ENCODE measurements at regions not wholly inside any gene's neighbourhood (a gene's known extent, or its start where the extent isn't known, plus 50 kb on each side); places are given as distances from the start of the nearest gene placed in this dataset.
"Not testable (repeated sequence)": the region's sequence is repeated elsewhere in the genome, so short reads cannot be mapped to it uniquely, and the experiment has no call there.

GRCh38 chr5:174922955-174923354, 198.6 kb downstream of the MSX2 start:
- H3K4me3 ChIP-seq (ENCODE audit: low read depth, low read length) = no peak overlapping the region
- no peak for TF ChIP-seq MYC (IDR thresholded peaks at IDR 0.05; ENCODE audit: low read depth, low read length)
- no peak for TF ChIP-seq POLR2A (IDR thresholded peaks at IDR 0.05; ENCODE audit: extremely low read depth, insufficient read length)
- TF ChIP-seq, protein P1, sequence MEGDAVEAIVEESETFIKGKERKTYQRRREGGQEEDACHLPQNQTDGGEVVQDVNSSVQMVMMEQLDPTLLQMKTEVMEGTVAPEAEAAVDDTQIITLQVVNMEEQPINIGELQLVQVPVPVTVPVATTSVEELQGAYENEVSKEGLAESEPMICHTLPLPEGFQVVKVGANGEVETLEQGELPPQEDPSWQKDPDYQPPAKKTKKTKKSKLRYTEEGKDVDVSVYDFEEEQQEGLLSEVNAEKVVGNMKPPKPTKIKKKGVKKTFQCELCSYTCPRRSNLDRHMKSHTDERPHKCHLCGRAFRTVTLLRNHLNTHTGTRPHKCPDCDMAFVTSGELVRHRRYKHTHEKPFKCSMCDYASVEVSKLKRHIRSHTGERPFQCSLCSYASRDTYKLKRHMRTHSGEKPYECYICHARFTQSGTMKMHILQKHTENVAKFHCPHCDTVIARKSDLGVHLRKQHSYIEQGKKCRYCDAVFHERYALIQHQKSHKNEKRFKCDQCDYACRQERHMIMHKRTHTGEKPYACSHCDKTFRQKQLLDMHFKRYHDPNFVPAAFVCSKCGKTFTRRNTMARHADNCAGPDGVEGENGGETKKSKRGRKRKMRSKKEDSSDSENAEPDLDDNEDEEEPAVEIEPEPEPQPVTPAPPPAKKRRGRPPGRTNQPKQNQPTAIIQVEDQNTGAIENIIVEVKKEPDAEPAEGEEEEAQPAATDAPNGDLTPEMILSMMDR (IDR thresholded peaks at IDR 0.05; ENCODE audit: low read depth, low read length) = no peak
- TF ChIP-seq, protein P2, sequence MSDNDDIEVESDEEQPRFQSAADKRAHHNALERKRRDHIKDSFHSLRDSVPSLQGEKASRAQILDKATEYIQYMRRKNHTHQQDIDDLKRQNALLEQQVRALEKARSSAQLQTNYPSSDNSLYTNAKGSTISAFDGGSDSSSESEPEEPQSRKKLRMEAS (IDR thresholded peaks at IDR 0.05; ENCODE audit: low read depth, low read length) = no peak
- DNase-seq (ENCODE audit: low read depth) = no peak

DNA sequence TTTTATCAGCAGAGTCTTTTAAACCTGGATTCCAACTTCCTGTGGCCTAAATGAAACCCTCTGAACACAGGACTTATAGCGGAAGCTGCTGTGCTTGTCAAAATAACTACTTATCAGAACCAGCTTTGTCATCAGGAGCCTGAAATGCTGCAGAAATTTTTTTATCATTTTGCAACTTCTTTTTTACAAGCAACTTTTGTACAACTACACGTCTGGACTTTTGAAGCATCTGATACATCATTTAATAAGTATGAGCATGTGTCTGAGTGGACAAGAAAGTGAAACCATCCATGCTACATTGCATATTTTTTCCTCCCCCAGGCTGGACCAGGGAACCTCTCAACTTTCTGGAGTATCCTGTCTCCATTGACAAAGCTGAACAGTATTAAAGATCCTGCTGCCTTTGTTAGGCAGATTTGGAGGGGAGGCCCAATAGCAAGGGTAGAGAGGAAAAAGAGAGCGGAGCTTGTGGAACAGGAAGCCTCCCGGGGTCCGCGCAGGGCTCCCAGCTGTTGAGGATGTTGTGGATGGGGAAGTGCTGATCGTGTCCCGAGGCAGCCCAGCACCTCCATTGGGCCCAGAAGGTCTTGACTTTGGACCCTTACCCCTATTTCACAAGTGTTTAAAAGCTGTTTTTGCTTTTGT, 196.6 kb downstream of the MSX2 start:
- no peak for DNase-seq (ENCODE audit: low read depth)
- H3K4me3 ChIP-seq (ENCODE audit: low read depth, low read length) = no peak overlapping the region
- no peak for TF ChIP-seq MYC (IDR thresholded peaks at IDR 0.05; ENCODE audit: low read depth, low read length)
- TF ChIP-seq, protein P1 (IDR thresholded peaks at IDR 0.05; ENCODE audit: low read depth, low read length) = no peak
- no peak for TF ChIP-seq POLR2A (IDR thresholded peaks at IDR 0.05; ENCODE audit: extremely low read depth, insufficient read length)
- TF ChIP-seq, protein P2 (IDR thresholded peaks at IDR 0.05; ENCODE audit: low read depth, low read length) = no peak

- TF ChIP-seq POLR2A (IDR thresholded peaks at IDR 0.05; ENCODE audit: extremely low read depth, insufficient read length) (no peak), MYC (IDR thresholded peaks at IDR 0.05; ENCODE audit: low read depth, low read length) (no peak)
- TF ChIP-seq, protein P1 (IDR thresholded peaks at IDR 0.05; ENCODE audit: low read depth, low read length) = no peak
- TF ChIP-seq, protein P2 (IDR thresholded peaks at IDR 0.05; ENCODE audit: low read depth, low read length) = no peak
- no peak overlapping the region for H3K4me3 ChIP-seq (ENCODE audit: low read depth, low read length)
- DNase-seq (ENCODE audit: low read depth) = no peak
Observed at GRCh38 chr5:174919351-174919750, 195.0 kb downstream of the MSX2 start.

DNA sequence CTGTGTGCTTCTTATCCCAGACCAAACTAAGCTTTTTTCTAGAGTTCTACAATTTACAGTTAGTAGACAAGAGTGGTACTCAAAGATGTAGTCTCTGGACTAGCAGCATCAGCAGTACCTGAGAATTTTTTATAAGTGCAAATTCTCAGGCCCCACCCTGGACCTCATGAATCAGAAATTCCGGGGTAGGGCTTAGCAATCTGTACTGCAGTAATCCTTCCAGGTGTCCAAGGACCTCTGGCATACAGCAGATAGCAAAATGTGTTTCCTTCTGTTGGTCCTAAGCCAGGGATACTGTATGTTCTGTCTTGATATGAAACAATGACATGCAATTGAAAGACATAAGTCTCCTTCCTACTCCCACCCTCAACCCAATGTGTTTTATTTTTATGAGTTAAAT, 194.3 kb downstream of the MSX2 start:
- H3K4me3 ChIP-seq (ENCODE audit: low read depth, low read length) = no peak overlapping the region
- TF ChIP-seq, protein P2 (IDR thresholded peaks at IDR 0.05; ENCODE audit: low read depth, low read length) = no peak
- TF ChIP-seq POLR2A (IDR thresholded peaks at IDR 0.05; ENCODE audit: extremely low read depth, insufficient read length) (no peak), MYC (IDR thresholded peaks at IDR 0.05; ENCODE audit: low read depth, low read length) (no peak)
- TF ChIP-seq, protein P1 (IDR thresholded peaks at IDR 0.05; ENCODE audit: low read depth, low read length) = no peak
- DNase-seq (ENCODE audit: low read depth) = no peak

- DNase-seq (ENCODE audit: low read depth) = no peak
- H3K4me3 ChIP-seq (ENCODE audit: low read depth, low read length) = no peak overlapping the region
- TF ChIP-seq POLR2A (IDR thresholded peaks at IDR 0.05; ENCODE audit: extremely low read depth, insufficient read length) = no peak
- TF ChIP-seq, protein P2 (IDR thresholded peaks at IDR 0.05; ENCODE audit: low read depth, low read length) = no peak
- TF ChIP-seq, protein P1 (IDR thresholded peaks at IDR 0.05; ENCODE audit: low read depth, low read length) = no peak
- TF ChIP-seq MYC (IDR thresholded peaks at IDR 0.05; ENCODE audit: low read depth, low read length) = no peak
Observed at GRCh38 chr5:174917976-174918554, 193.7 kb downstream of the MSX2 start.

DNA sequence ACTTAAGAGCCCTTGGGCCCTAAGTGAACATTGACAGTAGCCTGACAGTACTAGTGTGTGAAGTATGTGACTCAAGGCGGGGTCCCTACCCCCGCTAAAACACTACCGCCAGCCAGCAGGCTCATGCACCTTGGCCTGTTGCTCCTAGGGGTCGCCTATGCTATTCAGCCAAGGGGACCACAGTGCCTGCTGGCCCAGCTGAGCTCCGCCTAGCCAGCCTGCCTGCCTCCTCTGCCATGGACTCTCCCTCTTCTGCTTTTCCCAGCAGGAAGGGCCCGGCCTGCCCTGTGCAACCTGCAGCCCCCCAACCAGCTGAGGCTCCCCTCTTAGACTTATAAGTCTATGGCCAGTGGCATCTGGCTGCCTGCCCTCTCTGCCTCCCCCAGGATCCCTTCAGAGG, 193.1 kb downstream of the MSX2 start:
- H3K4me3 ChIP-seq (ENCODE audit: low read depth, low read length) = not testable (repeated sequence)

DNA sequence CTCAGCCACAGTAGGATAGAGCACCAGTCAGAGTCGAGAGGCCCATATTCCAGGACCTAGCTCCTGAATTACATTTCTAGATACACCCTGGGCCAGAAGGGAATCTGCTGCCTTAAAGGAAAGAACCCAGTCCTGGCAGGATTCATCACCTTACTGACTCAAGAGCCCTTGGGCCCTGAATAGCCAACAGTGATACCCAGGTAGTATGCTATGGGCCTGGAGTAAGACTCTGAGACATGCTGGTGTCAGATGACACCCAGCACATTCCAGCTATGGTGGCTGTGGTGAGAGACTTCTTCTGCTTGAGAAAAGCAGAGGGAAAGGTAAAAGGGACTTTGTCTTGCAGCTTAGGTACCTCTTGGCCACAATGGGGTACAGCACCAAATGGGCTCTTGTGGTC, 192.5 kb downstream of the MSX2 start:
- not testable (repeated sequence) for DNase-seq (ENCODE audit: low read depth); H3K4me3 ChIP-seq (ENCODE audit: low read depth, low read length)

More for the DNA sequence above, 193.1 kb downstream of the MSX2 start:
- not testable (repeated sequence) for DNase-seq (ENCODE audit: low read depth)

All from NB4 (cell line).